GM12873 (cell line): ENCODE measurements at regions not wholly inside any gene's neighbourhood (a gene's known extent, or its start where the extent isn't known, plus 50 kb on each side); places are given as distances from the start of the nearest gene placed in this dataset.

Source experiments
- CTCF ChIP-seq: IDR thresholded peaks from 2 replicates; pipeline ENCODE4 v1.5.1; 2012; ENCODE audit warnings: low read depth, mild to moderate bottlenecking, moderate library complexity, low read length, control low read depth; ENCODE audit not compliant: insufficient read depth; ENCODE audit errors: missing control alignments

- TF ChIP-seq CTCF, result no peak
Observed at GRCh38 chr6:90403489-90404381, 107.1 kb upstream of the BACH2 start.

- TF ChIP-seq CTCF, result no peak
Observed at GRCh38 chr6:90402831-90403192, 106.2 kb upstream of the BACH2 start.

- TF ChIP-seq CTCF, result no peak
Observed at GRCh38 chr6:90401933-90402830, 105.5 kb upstream of the BACH2 start.

GRCh38 chr6:90399970-90400369, 103.3 kb upstream of the BACH2 start:
- no peak for TF ChIP-seq CTCF

- TF ChIP-seq CTCF, result no peak
Observed at GRCh38 chr6:90397929-90398674, 101.5 kb upstream of the BACH2 start.

GRCh38 chr6:90397047-90397446, 100.4 kb upstream of the BACH2 start:
- TF ChIP-seq CTCF, result no peak
